Kidney (tissue), 13 donors: ENCODE measurements at regions not wholly inside any gene's neighbourhood (a gene's known extent, or its start where the extent isn't known, plus 50 kb on each side); places are given as distances from the start of the nearest gene placed in this dataset.
A peak's percentile ranks its signal among the peaks of the same experiment; 100 is the strongest.

Experiments used
- DNase-seq, 5 donors: peaks; one replicate each; pipeline ENCODE4 v3.0.0-alpha.2; 2013 to 2020
- FAIRE-seq: peaks from 2 replicates; lab custom pipeline; 2012; peaks lifted over from hg19 to GRCh38; lab: Jason Lieb, UNC
- H3K27ac ChIP-seq, 2 donors: one replicate each; pipeline ENCODE4 v1.7.0; 2013; ENCODE audit warnings: low read depth in 2 of 2, low read length in 2 of 2, inconsistent platforms in 1 of 2
- H3K27me3 ChIP-seq: one replicate; pipeline ENCODE4 v1.7.1; 2013; ENCODE audit warnings: low read length, inconsistent platforms; ENCODE audit not compliant: control insufficient read depth, insufficient read depth
- H3K36me3 ChIP-seq, 3 donors: one replicate each; pipeline versions ENCODE4 v1.7.0 to v1.7.1; 2013; ENCODE audit warnings: low read length in 3 of 3, control low read depth in 1 of 3, inconsistent platforms in 1 of 3; ENCODE audit not compliant: insufficient read depth in 3 of 3, control insufficient read depth in 2 of 3
- H3K4me1 ChIP-seq, 3 donors: one replicate each; pipeline versions ENCODE4 v1.7.0 to v1.7.1; 2013; ENCODE audit warnings: low read length in 3 of 3, inconsistent platforms in 1 of 3, low read depth in 1 of 3; ENCODE audit not compliant: control insufficient read depth in 2 of 3, insufficient read depth in 2 of 3
- H3K4me3 ChIP-seq, 3 donors: one replicate each; pipeline versions ENCODE4 v1.7.0 to v1.8.1; 2013; ENCODE audit warnings: low read length in 3 of 3, control low read depth in 1 of 3, inconsistent platforms in 1 of 3
- H3K9ac ChIP-seq, 3 donors: one replicate each; pipeline versions ENCODE4 v1.7.0 to v1.7.1; 2013; ENCODE audit warnings: low read length in 3 of 3, control low read depth in 1 of 3, inconsistent platforms in 1 of 3
- H3K9me3 ChIP-seq, 3 donors: one replicate each; pipeline versions ENCODE4 v1.7.0 to v1.7.1; 2013; ENCODE audit warnings: low read length in 3 of 3, control low read depth in 1 of 3, inconsistent platforms in 1 of 3; ENCODE audit not compliant: control insufficient read depth in 2 of 3, insufficient read depth in 1 of 3
- CTCF ChIP-seq: IDR thresholded peaks from 3 replicates; pipeline ENCODE4 v1.5.1; 2012; ENCODE audit warnings: mild to moderate bottlenecking, moderate library complexity, borderline replicate concordance; ENCODE audit not compliant: insufficient read depth; ENCODE audit errors: extremely low read depth
- intact Hi-C: fragments of 100-400 bp; cut with DNase I; formaldehyde crosslinking; loops from one replicate; pipeline ENCODE4 v1.11.1; 2022
- donor health status: control.
- donor health status: control.
- donor health status: control.
- donor health status: control.
- donor health status: control.
- donor health status: DM: yes; HTN: yes; CAD: no.
- donor health status: Normal renal cell carcinoma (clear cell type).

GRCh38 chr6:1509241-1509640, 100.5 kb upstream of the FOXC1 start:
- Histone ChIP-seq H3K9ac (no peak overlapping the region), H3K27ac (no peak overlapping the region), H3K36me3 (no peaks in the 10 kb centered on the region), H3K4me3 (no peak overlapping the region), H3K9me3 (peaks cover 0 to 2% (median 0%) of the 10 kb centered on the region in 3 donors), H3K27me3 (no peaks in the 10 kb centered on the region), H3K4me1 (no peaks in the 10 kb centered on the region)
- intact Hi-C loops = no loop called here
- DNase-seq = no peak
- no peak for FAIRE-seq
- no peak for TF ChIP-seq CTCF

- no peaks in the 10 kb centered on the region for H3K36me3 ChIP-seq
- DNase-seq (no peak), FAIRE-seq (no peak)
- no peak overlapping the region for H3K4me3 ChIP-seq
- peaks cover 0 to 2% (median 0%) of the 10 kb centered on the region in 3 donors for H3K9me3 ChIP-seq
- H3K27me3 ChIP-seq = no peaks in the 10 kb centered on the region
- no peak overlapping the region for H3K27ac ChIP-seq
- H3K4me1 ChIP-seq = no peaks in the 10 kb centered on the region
- no peak overlapping the region for H3K9ac ChIP-seq
- TF ChIP-seq CTCF = no peak
- intact Hi-C loops = no loop called here
Measured at GRCh38 chr6:1510239-1510638, 99.5 kb upstream of the FOXC1 start.

GRCh38 chr6:1513215-1513780, 96.4 kb upstream of the FOXC1 start:
- H3K9me3 ChIP-seq = peaks cover 0 to 2% (median 0%) of the 10 kb centered on the region in 3 donors
- no peaks in the 10 kb centered on the region for H3K4me1 ChIP-seq
- no peak overlapping the region for H3K9ac ChIP-seq
- H3K27ac ChIP-seq = no peak overlapping the region
- no peaks in the 10 kb centered on the region for H3K36me3 ChIP-seq
- FAIRE-seq (no peak), DNase-seq (peak in 2 of 5 donors; percentile 40 to 67)
- TF ChIP-seq CTCF = no peak
- H3K4me3 ChIP-seq = no peak overlapping the region
- H3K27me3 ChIP-seq = no peaks in the 10 kb centered on the region
- intact Hi-C loops = no loop called here

GRCh38 chr6:1514078-1514477, 95.6 kb upstream of the FOXC1 start:
- H3K9me3 ChIP-seq = peaks cover 0 to 2% (median 0%) of the 10 kb centered on the region in 3 donors
- intact Hi-C loops = no loop called here
- H3K27ac ChIP-seq = no peak overlapping the region
- FAIRE-seq = no peak
- H3K27me3 ChIP-seq = no peaks in the 10 kb centered on the region
- no peak for TF ChIP-seq CTCF
- DNase-seq = no peak
- H3K4me3 ChIP-seq = no peak overlapping the region
- no peaks in the 10 kb centered on the region for H3K4me1 ChIP-seq
- no peak overlapping the region for H3K9ac ChIP-seq
- no peaks in the 10 kb centered on the region for H3K36me3 ChIP-seq
